Stimulated activated CD8-positive, alpha-beta memory T cell treated with anti-CD3 and anti-CD28 coated beads, Interleukin-4, amount 100 ng/mL, for 4 hours (primary cell): ENCODE measurements at regions not wholly inside any gene's neighbourhood (a gene's known extent, or its start where the extent isn't known, plus 50 kb on each side); places are given as distances from the start of the nearest gene placed in this dataset.

ENCODE experiments used
- DNase-seq, 2 donors: peaks; one replicate each; pipeline ENCODE4 v3.0.0-alpha.2; 2020; ENCODE audit warnings: low read depth in 2 of 2, low spot score in 1 of 2

DNA sequence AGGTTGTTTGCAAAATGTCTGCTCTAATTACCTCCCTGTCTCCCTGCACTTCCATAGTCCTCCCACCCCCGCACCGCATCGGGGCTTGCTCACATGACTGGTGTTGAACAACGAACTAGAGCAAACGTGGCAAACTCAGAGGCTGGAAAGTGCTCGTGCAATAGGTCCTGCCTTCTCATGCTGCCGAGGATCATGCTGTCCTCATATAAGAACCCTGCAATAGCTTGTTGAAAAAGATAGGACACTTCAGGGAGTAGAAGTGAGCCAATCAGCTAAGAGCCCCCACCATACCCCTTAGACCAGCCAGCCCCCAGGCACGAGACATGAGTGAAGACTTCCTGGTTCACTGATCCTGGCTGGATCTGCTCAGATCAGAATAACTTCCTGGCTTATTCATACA is 219.2 kb downstream of the C6orf118 start:
- DNase-seq: no peak

DNA sequence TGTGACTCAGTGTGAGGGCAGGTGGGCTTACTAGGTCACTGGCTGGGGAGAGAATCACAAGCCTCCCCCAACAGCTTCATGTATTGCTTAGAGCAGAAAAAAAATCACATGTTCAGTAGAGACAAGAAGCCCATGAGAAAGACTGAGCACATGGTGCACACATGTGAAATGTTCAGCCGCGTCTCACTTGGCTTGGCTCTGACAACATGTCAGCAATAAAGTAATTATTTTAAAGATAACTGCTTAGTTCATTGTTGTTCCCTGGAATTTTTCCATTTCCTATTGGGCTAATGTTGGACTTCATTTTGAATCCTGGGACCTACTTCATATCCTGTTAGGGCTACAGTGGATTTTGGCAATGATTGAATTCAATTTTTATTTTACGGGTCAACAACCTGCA is 222.6 kb downstream of the C6orf118 start:
- DNase-seq: no peak

DNA sequence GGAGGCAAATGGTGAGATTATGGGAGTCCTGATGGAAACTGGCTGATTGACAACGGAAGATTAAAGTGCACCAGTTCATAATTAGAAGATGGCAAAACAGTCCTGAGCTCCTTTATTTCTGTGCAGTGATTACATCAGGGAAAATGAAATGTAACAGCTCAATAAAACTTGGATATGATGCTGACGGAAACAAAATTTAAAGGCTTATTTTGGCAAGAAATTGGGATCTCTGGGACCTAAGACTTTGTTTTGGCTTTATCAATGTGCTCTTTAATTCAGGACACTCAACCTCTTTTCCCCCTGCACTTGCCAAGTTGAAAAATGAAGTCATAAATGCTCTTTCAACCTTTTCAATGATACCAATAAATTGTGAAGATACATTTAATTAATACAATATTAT is 226.8 kb downstream of the C6orf118 start:
- DNase-seq: no peak

DNA sequence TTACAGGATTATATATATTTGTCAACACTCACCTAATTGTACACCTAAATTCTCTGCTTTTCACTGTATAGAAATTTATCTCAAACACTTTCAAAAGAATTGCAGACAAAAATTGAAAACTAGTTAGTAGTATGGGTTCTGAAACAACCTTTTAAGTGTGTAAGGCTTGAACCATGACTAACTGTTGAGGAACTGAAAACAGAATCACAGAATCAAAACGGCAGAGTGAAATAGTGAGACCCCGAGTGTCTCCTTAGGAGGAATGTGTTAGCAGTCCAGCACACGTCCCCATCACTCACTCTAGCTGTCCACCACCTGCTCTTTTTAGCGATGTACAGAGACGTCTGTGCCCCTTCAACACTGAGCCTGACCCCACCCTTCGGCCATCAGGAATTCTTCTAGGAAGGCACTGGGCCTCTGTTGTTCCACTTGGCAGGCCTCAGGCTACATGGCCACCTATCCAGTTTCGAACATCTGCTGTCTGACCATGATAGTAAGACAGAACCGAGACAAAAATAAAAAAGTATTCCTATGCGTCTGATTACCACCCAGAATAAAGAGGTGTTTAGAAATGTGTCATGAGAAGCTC is 227.4 kb downstream of the C6orf118 start:
- DNase-seq: no peak

DNA sequence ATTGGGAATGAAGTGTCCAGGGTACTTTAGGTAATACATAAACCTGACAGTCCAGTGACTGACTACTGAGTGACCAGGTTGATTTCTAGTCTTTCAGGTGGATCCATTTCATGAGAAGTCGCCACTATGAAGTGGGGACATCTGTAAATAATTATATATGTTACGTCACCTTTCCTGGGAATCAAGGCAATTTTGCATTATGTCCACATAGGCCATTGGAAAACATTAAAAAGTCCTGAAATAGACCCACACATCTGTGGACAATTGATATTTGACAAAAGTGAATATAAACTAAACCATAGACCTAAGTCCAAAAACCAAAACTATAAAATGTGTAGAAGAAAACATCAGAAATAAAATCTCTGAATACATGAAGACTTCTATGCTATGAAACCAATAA is 231.5 kb downstream of the C6orf118 start:
- no peak for DNase-seq

DNA sequence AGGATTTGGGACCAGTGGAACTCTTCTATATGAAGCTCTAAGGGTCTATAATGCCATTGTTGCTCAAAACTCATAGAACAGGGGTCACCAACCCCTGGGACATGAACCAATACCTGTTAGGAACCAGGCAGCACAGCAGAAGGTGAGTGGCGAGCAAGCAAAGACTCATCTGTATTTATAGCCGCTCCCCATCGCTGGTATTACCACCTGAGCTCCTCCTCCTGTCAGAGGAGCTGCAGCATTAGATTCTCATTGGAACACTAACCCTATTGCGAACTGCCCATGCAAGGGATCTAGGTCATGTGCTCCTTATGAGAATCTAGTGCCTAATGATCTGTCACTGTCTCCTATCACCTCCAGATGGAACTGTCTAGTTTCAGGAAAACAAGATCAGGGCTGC is 237.5 kb downstream of the C6orf118 start:
- DNase-seq: no peak

DNA sequence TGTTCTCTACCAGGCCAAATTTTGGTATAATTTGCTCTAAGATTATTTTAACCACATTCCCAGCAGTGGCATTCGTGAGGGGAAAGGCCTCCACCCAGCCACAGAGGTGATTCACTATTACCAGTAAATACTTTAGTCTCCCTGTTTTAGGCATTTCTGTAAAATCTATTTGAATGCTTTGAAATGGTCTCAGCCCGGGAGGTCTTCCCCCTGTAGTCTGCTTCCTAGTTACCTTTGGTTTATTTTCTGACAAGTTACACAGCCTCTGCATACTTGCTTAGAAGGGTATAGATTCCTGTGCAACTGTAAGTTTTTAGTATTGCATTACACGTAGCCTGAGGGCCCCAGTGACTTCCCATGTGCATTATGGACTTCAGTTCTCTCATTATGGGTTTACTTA is 248.7 kb downstream of the C6orf118 start:
- no peak for DNase-seq

DNA sequence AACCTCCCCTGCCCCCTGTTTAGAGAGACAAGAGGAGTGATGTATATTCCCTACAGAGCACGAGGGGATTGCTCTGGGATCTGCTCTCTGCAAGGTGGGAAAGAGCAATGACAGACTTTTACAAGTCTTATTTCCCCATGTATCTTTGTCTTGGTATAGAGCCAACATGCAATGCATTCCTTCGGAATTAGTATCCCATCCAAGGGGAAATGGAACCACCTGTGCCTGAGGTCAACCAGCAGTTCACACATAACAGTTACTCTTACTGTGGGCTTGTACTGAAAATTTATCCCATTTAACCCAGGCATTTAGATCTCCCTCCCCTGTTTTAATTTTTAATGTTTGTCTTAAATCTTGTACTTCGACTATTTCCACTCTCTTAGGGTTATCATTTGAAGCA is 250.4 kb downstream of the C6orf118 start:
- DNase-seq: no peak

DNA sequence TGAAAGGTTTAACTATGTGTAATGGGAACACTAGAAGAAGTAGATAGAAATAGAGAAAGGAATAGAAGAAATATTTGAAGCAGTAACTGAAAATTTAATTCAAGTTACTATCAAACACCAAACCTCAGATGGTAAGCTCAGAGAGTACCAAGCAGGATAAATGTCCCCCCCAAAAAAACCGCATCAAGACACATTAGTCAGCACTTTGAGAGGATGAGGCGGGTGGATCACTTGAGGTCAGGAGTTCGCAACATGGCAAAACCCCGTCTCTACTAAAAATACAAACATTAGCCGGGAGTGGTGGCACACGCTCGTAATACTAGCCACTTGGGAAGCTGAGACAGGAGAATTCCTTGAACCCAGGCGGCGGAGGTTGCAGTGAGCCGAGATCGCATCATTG is 253.1 kb downstream of the C6orf118 start:
- DNase-seq: no peak

DNA sequence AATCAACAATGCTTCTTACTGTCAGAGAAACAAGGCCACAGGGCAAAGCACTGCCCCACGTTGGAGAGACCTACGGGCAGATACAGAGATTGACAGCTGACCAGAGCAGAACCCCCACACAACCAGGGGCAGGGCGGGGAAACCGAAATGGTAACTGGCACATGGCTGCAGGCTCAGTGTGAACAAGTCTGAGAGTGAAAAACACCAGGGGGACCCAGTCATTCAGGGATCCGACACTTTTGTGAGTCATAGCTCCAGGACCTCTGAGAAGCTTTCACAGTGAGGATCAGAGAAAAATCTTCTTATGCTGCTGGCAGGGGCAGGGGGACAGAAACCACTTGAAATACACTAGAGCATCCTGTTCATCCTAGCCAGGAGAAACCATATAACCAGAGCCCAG is 254.2 kb downstream of the C6orf118 start:
- DNase-seq: no peak

DNA sequence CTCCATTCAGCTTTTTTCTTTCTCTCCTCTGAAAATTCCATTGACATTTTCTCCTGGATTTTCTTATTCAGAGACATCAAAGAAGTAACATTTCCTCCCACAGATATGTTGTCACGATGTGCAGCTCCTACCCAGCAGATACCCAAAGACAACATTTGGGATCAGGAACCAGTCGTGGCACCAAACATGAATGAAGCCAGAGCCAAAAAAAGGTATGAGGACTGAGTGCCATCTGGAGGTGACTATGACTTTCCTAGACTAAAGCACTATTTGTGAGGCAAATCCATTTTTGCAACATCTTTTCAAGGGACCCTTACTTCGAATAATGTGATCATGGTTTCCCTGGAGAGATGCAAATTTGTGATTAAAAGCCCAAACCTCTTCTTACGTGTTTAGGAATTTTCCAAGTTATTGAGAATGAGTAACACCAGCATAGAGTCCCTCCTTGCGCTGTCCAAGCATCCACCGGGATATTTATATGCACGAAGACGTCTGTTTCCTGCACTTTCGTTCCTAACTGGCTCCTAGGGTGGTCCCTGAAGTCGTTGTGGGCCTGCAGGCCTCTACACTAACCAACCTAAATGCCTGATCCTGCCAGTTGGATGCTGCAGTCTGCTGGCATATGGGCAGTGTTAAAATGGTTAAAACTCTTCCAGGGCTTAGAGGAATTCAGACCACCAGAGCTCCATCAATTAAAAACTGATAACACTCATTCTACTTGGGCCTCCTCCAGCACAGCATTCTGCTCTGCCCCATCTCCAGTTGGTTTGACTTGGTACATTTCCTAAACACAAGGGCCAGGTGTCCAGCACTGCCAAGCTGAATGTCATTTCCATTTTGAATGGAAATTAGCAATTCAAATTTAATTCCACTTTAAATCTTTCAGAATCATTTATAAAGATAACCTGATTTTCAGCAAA is 256.6 kb downstream of the C6orf118 start:
- DNase-seq: no peak

DNA sequence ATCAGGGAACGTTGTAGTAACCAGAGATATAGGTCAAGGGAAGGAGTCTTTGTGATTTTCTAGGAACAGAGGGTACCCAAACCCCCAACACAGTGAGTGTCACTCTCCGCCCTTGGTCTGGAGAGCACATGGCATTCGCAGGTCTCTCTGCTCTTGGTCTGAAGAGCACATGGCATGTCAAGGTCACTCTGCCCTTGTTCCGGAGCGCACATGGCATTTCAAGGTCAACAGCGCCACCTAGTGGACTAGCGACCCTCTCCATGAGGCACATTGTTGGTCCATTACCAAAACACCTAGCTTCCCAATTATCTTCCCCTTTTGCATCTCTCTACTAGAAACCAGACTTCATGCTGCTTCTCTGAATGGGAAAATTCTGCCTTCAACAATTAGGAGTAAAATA is 260.0 kb downstream of the C6orf118 start:
- no peak for DNase-seq

DNA sequence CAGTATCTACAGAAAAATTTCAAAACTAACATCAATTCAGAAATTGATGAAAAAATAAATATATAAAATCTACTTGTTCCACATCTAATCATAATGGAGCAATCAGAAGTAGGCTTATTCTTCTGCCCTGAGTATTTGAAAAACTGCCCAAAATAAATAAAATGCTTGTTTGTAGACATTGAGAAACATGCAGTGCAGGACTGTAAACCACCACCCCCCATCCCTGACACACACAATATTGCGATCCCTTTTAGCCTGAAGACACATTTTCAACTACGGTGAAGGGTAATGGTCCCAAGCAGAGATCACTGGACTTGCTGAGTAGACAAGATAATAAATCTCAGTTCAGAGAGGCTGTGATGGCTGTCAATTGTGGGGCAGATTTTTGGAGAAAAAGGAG is 261.5 kb downstream of the C6orf118 start:
- no peak for DNase-seq

DNA sequence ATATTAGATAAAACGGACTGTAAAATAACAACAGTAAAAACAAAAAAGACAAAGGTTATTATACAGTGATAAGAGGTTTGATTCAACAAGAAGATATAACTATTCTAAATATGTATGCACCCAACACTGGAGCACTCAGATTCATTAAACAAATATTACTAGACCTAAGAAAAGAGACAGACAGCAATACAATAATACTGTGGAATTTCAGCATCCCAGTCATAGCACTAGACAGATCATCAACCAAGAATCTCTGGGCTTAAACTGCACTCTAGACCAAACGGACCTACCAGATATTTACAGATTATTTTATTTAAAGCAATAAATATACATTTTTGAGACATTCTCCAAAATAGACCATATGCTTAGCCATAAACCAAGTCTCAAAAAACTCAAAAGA is 263.8 kb downstream of the C6orf118 start:
- DNase-seq: no peak

DNA sequence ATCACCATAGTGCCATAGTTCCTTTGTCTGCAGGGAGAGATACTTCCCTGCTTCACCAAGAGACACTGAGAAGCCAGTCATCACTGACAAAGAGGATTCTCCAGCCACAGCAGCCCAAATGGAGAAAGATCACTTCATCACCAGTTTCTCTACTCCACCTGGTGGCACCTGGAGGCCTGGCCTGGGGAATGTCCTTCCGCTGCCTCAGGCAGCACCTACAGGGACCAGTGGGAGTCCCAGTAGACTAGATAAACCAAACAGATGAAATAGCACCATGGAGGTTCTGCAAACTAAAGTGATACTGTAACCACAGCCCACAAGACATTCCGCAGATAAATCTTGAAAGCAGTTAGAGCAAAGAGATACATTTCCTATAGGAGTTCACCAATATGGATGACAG is 266.5 kb downstream of the C6orf118 start:
- no peak for DNase-seq

DNA sequence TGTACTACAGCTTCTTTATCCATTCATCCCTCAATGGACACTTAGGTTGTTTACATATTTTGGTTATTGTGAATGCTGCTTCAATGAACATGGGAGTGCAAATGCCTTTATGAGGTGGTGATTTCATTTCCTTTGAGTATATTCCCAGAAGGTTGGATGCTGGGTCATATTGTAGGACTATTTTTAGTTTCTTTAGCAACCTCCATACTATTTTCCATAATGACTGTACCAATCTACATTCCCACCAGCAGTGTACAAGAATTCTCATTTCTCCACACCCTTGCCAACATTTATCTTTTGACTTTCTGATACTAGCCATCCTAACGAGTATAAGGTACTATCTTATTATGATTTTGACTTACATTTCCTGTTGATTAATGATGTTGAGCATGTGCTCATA is 269.0 kb downstream of the C6orf118 start:
- no peak for DNase-seq

DNA sequence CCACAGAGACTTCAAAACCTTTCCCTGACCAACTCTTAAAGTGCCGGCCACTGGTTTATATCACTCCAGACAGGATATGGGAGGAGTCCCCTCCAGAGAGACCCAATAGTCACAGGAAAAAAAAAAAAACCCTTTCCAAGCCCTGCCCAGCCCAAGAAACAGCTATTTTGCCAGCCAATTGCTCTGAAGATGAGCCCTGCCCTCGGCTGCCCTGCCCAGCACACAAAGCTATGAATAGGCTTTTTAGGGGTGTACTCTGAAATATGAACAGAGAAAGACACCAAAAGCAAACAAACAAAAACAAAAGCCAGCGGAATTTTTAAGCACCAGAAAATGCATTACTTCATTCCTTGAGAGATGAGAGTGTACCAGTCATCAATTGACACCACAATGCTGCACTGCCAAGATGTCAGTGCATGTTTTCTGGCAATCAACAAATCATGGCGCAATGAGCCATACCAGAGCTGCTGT is 275.1 kb downstream of the C6orf118 start:
- DNase-seq: no peak

DNA sequence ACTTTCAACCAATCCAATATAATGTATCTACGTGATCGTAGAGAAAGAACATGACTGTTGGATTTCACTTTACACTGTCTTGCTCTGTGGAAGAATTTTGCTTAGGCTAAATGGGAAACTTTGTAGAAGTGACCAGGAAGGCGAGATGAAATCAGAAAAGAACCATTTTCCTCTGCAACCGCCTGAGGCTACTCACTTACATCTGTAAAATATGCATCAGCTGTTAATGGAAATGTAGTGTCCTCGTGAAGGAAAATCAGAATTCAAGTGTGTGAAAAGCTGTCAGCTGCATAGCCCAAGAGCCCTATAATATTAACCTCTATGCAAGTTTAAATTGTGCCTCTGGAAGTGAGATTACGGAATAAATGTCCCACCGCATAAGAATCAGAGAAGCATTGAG is 277.9 kb downstream of the C6orf118 start:
- DNase-seq: no peak

DNA sequence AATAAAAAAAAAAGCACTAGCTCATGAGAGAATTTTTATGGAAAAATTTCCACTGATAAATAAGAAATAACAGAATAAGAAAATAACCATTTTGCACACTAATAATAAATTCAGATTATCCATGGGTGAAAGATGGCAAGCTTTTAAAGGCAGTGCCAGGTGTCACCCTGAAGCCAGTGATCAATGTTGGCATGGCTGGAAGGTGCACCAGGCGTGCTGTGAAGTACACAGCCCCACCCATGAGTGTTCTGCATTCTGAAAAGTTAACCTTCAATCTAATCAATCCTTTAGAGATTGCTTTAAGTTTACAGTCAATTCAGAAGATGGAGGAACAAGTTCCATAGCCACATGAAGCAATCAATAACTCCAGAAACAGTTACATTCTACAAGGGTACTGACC is 284.4 kb downstream of the C6orf118 start:
- no peak for DNase-seq

DNA sequence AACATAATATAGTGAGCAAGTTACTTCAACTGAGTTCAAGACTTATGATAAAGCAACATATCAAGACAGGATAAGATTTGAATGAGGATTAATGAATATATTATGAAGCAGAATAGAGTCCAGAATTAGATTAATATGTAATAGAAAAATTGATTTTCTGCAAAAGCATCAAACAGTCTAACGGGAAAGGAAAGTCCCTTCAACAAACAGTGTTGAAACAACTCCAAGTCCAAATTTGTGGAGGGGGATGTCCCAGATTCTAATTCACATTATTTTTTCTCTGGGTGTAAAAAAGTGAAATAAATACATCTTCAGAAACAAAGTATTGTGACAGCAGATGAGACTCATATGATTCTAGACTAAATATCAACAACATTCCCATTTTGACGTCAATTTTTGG is 289.7 kb downstream of the C6orf118 start:
- DNase-seq: no peak

DNA sequence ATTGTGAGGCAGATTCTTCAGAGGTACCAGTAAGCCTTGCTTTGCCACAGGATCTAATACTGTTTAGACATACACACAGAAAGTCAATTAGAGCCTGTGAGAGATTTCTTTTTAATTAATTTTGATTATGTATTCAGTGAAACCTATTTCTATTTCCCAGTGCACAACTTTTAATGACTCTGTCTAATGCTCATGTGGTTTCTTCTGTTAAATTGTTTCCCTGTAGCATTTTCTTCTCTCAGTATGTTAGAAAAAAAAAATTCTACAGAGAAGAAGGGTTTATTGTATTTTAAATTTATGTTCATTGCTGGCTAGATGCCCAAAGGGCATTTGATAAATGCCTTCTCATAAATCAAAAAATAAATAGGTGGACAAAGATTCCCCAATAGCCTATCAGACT is 293.7 kb downstream of the C6orf118 start:
- no peak for DNase-seq

DNA sequence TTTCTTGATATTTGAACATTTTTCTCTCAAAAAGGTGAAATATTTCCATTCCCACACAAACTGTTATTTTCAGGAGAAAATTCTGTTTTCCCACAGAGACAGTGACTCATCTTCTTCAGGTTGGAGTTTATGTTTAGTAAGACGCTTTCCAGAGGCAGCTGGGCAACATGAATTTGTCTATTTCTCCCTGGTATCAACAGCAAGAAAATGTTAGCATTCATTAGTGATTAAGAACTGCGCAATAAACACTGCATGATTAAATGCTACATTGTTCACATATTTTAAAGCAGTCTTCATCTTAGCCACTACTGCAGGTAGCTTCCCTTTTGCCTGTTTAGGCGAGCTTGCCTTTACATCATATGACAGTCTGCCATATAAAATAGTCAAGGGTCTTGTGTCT is 295.7 kb downstream of the C6orf118 start:
- no peak for DNase-seq

DNA sequence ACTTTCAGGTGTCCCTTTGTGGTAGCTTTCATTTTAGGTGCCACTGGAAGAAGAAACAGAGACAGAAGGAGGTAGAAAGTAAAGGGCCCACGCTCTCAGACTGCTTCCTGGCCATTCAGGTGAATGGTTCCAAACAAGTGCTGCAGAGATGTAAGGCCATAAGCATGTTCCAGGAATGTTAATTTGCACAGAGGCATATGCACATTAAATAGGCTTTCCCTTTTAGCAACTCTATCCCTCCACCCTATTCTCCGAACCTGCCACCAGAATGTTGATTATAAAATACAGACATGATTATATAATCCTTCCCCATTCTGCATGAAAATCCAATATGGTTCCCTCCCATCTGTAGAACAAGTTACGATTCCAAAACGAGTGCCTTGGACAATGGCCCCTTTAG is 297.2 kb downstream of the C6orf118 start:
- DNase-seq: no peak
